22Rv1 (cell line): ENCODE measurements at regions not wholly inside any gene's neighbourhood (a gene's known extent, or its start where the extent isn't known, plus 50 kb on each side); places are given as distances from the start of the nearest gene placed in this dataset.

Source experiments
- CTCF ChIP-seq: fragments of 450-650 bp; IDR thresholded peaks from 2 replicates; pipeline ENCODE4 v1.5.1; 2017; ENCODE audit warnings: mild to moderate bottlenecking
- ZFX ChIP-seq: fragments of 450-650 bp; IDR thresholded peaks from 2 replicates; pipeline ENCODE4 v1.6.1; 2017; ENCODE audit warnings: antibody characterized with exemption, borderline replicate concordance

GRCh38 chr13:82356667-82357410 is 1525.4 kb downstream of the SLITRK1 start:
- TF ChIP-seq CTCF = no peak
- no peak for TF ChIP-seq ZFX
